Central memory CD8-positive, alpha-beta T cell (primary cell): ENCODE measurements at regions not wholly inside any gene's neighbourhood (a gene's known extent, or its start where the extent isn't known, plus 50 kb on each side); places are given as distances from the start of the nearest gene placed in this dataset.

ENCODE experiments used
- ATAC-seq: fragments of 150-1000 bp; cut with Tn5 transposase; replicated peaks from 2 replicates; pipeline ENCODE4 v1.10.0; 2022; ENCODE audit warnings: mild to moderate bottlenecking, moderate FRiP score, moderate number of reproducible peaks; ENCODE audit not compliant: poor library complexity, severe bottlenecking; ENCODE audit errors: extremely low read depth
- DNase-seq, 2 donors: peaks; one replicate each; pipeline ENCODE4 v3.0.0; 2021; ENCODE audit warnings: low spot score in 2 of 2
- H3K27ac Mint-ChIP-seq: one replicate; pipeline ENCODE4 v1.8.0; 2022; ENCODE audit warnings: low read depth, mild to moderate bottlenecking, moderate library complexity, mixed read lengths
- H3K27me3 Mint-ChIP-seq: one replicate; pipeline ENCODE4 v1.8.0; 2022; ENCODE audit warnings: mixed read lengths
- H3K36me3 Mint-ChIP-seq: one replicate; pipeline ENCODE4 v1.8.0; 2022; ENCODE audit warnings: mild to moderate bottlenecking, moderate library complexity, mixed read lengths; ENCODE audit not compliant: insufficient read depth
- H3K4me1 Mint-ChIP-seq: one replicate; pipeline ENCODE4 v1.8.0; 2022; ENCODE audit warnings: mixed read lengths
- H3K4me3 Mint-ChIP-seq: one replicate; pipeline ENCODE4 v1.8.0; 2022; ENCODE audit warnings: mild to moderate bottlenecking, moderate library complexity, mixed read lengths
- H3K9me3 Mint-ChIP-seq: one replicate; pipeline ENCODE4 v1.8.0; 2022; ENCODE audit warnings: mixed read lengths

GRCh38 chr14:49193332-49194065 lies 392.7 kb downstream of the RPS29 start:
- H3K4me1 Mint-ChIP-seq, result no peaks in the 10 kb centered on the region
- no peak overlapping the region for H3K27ac Mint-ChIP-seq
- peaks cover 5% of the 10 kb centered on the region for H3K9me3 Mint-ChIP-seq
- no peak overlapping the region for H3K4me3 Mint-ChIP-seq
- ATAC-seq (no peak), DNase-seq (no peak)
- H3K36me3 Mint-ChIP-seq, result no peaks in the 10 kb centered on the region
- H3K27me3 Mint-ChIP-seq, result peaks cover 15% of the 10 kb centered on the region

GRCh38 chr14:49191380-49191779 lies 394.8 kb downstream of the RPS29 start:
- Mint-ChIP-seq H3K27ac (no peak overlapping the region), H3K4me1 (no peaks in the 10 kb centered on the region), H3K36me3 (no peaks in the 10 kb centered on the region), H3K27me3 (peaks cover 15% of the 10 kb centered on the region), H3K4me3 (no peak overlapping the region), H3K9me3 (no peaks in the 10 kb centered on the region)
- no peak for ATAC-seq
- DNase-seq, result no peak

GRCh38 chr14:49189375-49189774 lies 396.8 kb downstream of the RPS29 start:
- Mint-ChIP-seq H3K36me3 (no peaks in the 10 kb centered on the region), H3K27ac (no peak overlapping the region), H3K27me3 (peaks cover 15% of the 10 kb centered on the region), H3K9me3 (no peaks in the 10 kb centered on the region), H3K4me3 (no peak overlapping the region), H3K4me1 (no peaks in the 10 kb centered on the region)
- DNase-seq (no peak), ATAC-seq (no peak)

GRCh38 chr14:49187799-49188198 lies 398.4 kb downstream of the RPS29 start:
- H3K27ac Mint-ChIP-seq, result no peak overlapping the region
- no peaks in the 10 kb centered on the region for H3K4me1 Mint-ChIP-seq
- H3K36me3 Mint-ChIP-seq, result no peaks in the 10 kb centered on the region
- no peak overlapping the region for H3K4me3 Mint-ChIP-seq
- no peaks in the 10 kb centered on the region for H3K9me3 Mint-ChIP-seq
- ATAC-seq (no peak), DNase-seq (no peak)
- H3K27me3 Mint-ChIP-seq, result peaks cover 15% of the 10 kb centered on the region

GRCh38 chr14:49173765-49174373 lies 412.3 kb downstream of the RPS29 start:
- H3K27me3 Mint-ChIP-seq, result no peaks in the 10 kb centered on the region
- H3K27ac Mint-ChIP-seq, result no peak overlapping the region
- H3K36me3 Mint-ChIP-seq, result no peaks in the 10 kb centered on the region
- H3K9me3 Mint-ChIP-seq, result peaks cover 9% of the 10 kb centered on the region
- ATAC-seq, result no peak
- H3K4me3 Mint-ChIP-seq, result no peak overlapping the region
- no peak for DNase-seq
- no peaks in the 10 kb centered on the region for H3K4me1 Mint-ChIP-seq

GRCh38 chr14:49164074-49164473 lies 422.1 kb downstream of the RPS29 start:
- H3K4me3 Mint-ChIP-seq, result no peak overlapping the region
- no peaks in the 10 kb centered on the region for H3K4me1 Mint-ChIP-seq
- no peak overlapping the region for H3K27ac Mint-ChIP-seq
- no peaks in the 10 kb centered on the region for H3K27me3 Mint-ChIP-seq
- H3K9me3 Mint-ChIP-seq, result no peaks in the 10 kb centered on the region
- DNase-seq, result no peak
- ATAC-seq, result no peak
- H3K36me3 Mint-ChIP-seq, result no peaks in the 10 kb centered on the region

- no peak for ATAC-seq
- Mint-ChIP-seq H3K36me3 (no peaks in the 10 kb centered on the region), H3K27ac (no peak overlapping the region), H3K27me3 (no peaks in the 10 kb centered on the region), H3K9me3 (no peaks in the 10 kb centered on the region), H3K4me1 (no peaks in the 10 kb centered on the region), H3K4me3 (no peak overlapping the region)
- DNase-seq, result no peak
Measured at GRCh38 chr14:49160983-49161382, 425.2 kb downstream of the RPS29 start.

- no peak overlapping the region for H3K27ac Mint-ChIP-seq
- ATAC-seq (no peak), DNase-seq (no peak)
- no peak overlapping the region for H3K4me3 Mint-ChIP-seq
- no peaks in the 10 kb centered on the region for H3K4me1 Mint-ChIP-seq
- no peaks in the 10 kb centered on the region for H3K9me3 Mint-ChIP-seq
- H3K36me3 Mint-ChIP-seq, result no peaks in the 10 kb centered on the region
- H3K27me3 Mint-ChIP-seq, result no peaks in the 10 kb centered on the region
Measured at GRCh38 chr14:49159081-49159480, 427.1 kb downstream of the RPS29 start.

- H3K36me3 Mint-ChIP-seq, result no peaks in the 10 kb centered on the region
- DNase-seq (no peak), ATAC-seq (no peak)
- H3K4me3 Mint-ChIP-seq, result no peak overlapping the region
- no peaks in the 10 kb centered on the region for H3K27me3 Mint-ChIP-seq
- no peak overlapping the region for H3K27ac Mint-ChIP-seq
- H3K9me3 Mint-ChIP-seq, result peaks cover 8% of the 10 kb centered on the region
- H3K4me1 Mint-ChIP-seq, result no peaks in the 10 kb centered on the region
Measured at GRCh38 chr14:49139593-49139992, 446.6 kb downstream of the RPS29 start.

- Mint-ChIP-seq H3K4me3 (no peak overlapping the region), H3K27ac (no peak overlapping the region), H3K4me1 (no peaks in the 10 kb centered on the region), H3K27me3 (no peaks in the 10 kb centered on the region), H3K36me3 (no peaks in the 10 kb centered on the region), H3K9me3 (peaks cover 6% of the 10 kb centered on the region)
- ATAC-seq (no peak), DNase-seq (no peak)
Measured at GRCh38 chr14:49134940-49135339, 451.2 kb downstream of the RPS29 start.

GRCh38 chr14:49121246-49121645 lies 464.9 kb downstream of the RPS29 start:
- H3K27ac Mint-ChIP-seq, result no peak overlapping the region
- no peaks in the 10 kb centered on the region for H3K9me3 Mint-ChIP-seq
- H3K4me3 Mint-ChIP-seq, result no peak overlapping the region

GRCh38 chr14:49114161-49114893 lies 471.9 kb downstream of the RPS29 start:
- H3K4me1 Mint-ChIP-seq, result no peaks in the 10 kb centered on the region
- DNase-seq (no peak), ATAC-seq (no peak)
- H3K27me3 Mint-ChIP-seq, result no peaks in the 10 kb centered on the region
- H3K9me3 Mint-ChIP-seq, result peaks cover 13% of the 10 kb centered on the region
- no peaks in the 10 kb centered on the region for H3K36me3 Mint-ChIP-seq
- H3K4me3 Mint-ChIP-seq, result no peak overlapping the region
- H3K27ac Mint-ChIP-seq, result no peak overlapping the region

More at GRCh38 chr14:49121246-49121645, 464.9 kb downstream of the RPS29 start:
- H3K27me3 Mint-ChIP-seq, result no peaks in the 10 kb centered on the region
- H3K4me1 Mint-ChIP-seq, result no peaks in the 10 kb centered on the region
- no peaks in the 10 kb centered on the region for H3K36me3 Mint-ChIP-seq
- no peak for ATAC-seq
- DNase-seq, result no peak
